IMR-90 (cell line): ENCODE measurements at regions not wholly inside any gene's neighbourhood (a gene's known extent, or its start where the extent isn't known, plus 50 kb on each side); places are given as distances from the start of the nearest gene placed in this dataset.

Experiments
- ATAC-seq: fragments of 200-7000 bp; cut with Tn5 transposase; 2 replicates; pipeline ENCODE4 v1.9.1; 2020; ENCODE audit warnings: low read depth, mild to moderate bottlenecking, moderate library complexity
- BruUV-seq: library from RNA; stranded (reverse); fragments of 400-500 nt; replicated peaks from 2 replicates; lab custom pipeline; 2021; lab: Mats Ljungman, UMichigan
- CTCF ChIA-PET: fragments of 300-600 bp; formaldehyde crosslinking; extraction: SDS; loops from one replicate; lab custom pipeline; 2021; ENCODE audit warnings: antibody characterized with exemption; lab: Yijun Ruan, JAX
- POLR2A ChIA-PET: fragments of 300-600 bp; sonication (Branson Sonifier 250); formaldehyde crosslinking; loops from one replicate; lab custom pipeline; 2022; ENCODE audit warnings: antibody characterized with exemption; ENCODE audit not compliant: unreplicated experiment; lab: Charles Lee
- DNase-seq: peaks from one replicate; pipeline ENCODE4 v3.0.0; 2013
- H2AFZ ChIP-seq: replicated peaks from 2 replicates; pipeline ENCODE3; 2013; ENCODE audit warnings: low read length, mild to moderate bottlenecking; ENCODE audit not compliant: poor library complexity
- H2AK5ac ChIP-seq: 2 replicates; pipeline ENCODE4 v1.6.1; 2013; ENCODE audit warnings: low read depth, low read length, inconsistent platforms
- H2AK9ac ChIP-seq: replicated peaks from 2 replicates; pipeline ENCODE3; 2013; ENCODE audit warnings: mild to moderate bottlenecking, low read depth, low read length, moderate library complexity; ENCODE audit not compliant: poor library complexity
- H2BK120ac ChIP-seq: 2 replicates; pipeline ENCODE4 v1.6.1; 2013; ENCODE audit warnings: low read depth, low read length, inconsistent platforms
- H2BK15ac ChIP-seq: 3 replicates; pipeline ENCODE4 v1.6.1; 2013; ENCODE audit warnings: low read depth, low read length, inconsistent platforms
- H2BK20ac ChIP-seq: 2 replicates; pipeline ENCODE4 v1.6.1; 2013; ENCODE audit warnings: low read depth, mild to moderate bottlenecking, inconsistent platforms, low read length, moderate library complexity
- H2BK5ac ChIP-seq: 2 replicates; pipeline ENCODE4 v1.6.1; 2013; ENCODE audit warnings: mild to moderate bottlenecking, low read depth, low read length, inconsistent platforms; ENCODE audit not compliant: poor library complexity, severe bottlenecking
- H3K14ac ChIP-seq: replicated peaks from 2 replicates; pipeline ENCODE4 v1.6.1; 2013; ENCODE audit warnings: low read depth, low read length, inconsistent platforms
- H3K18ac ChIP-seq: 2 replicates; pipeline ENCODE4 v1.6.1; 2013; ENCODE audit warnings: low read depth, low read length, control low read depth
- H3K23ac ChIP-seq: 2 replicates; pipeline ENCODE4 v1.6.1; 2013; ENCODE audit warnings: low read depth, low read length, inconsistent platforms
- H3K27ac ChIP-seq: 2 replicates; pipeline ENCODE4 v1.5.1; 2013; ENCODE audit warnings: mild to moderate bottlenecking, control low read depth, low read length; ENCODE audit not compliant: insufficient read depth
- H3K27me3 ChIP-seq: 2 replicates; pipeline ENCODE4 v1.6.1; 2013; ENCODE audit warnings: low read length; ENCODE audit not compliant: control insufficient read depth, insufficient read depth
- H3K36me3 ChIP-seq: 2 replicates; pipeline ENCODE4 v1.6.1; 2013; ENCODE audit warnings: low read length, mixed read lengths; ENCODE audit not compliant: control insufficient read depth, insufficient read depth
- H3K4ac ChIP-seq: 2 replicates; pipeline ENCODE4 v1.6.1; 2013; ENCODE audit warnings: low read depth, low read length, inconsistent platforms
- H3K4me1 ChIP-seq: 2 replicates; pipeline ENCODE4 v1.6.1; 2013; ENCODE audit warnings: low read length, mixed read lengths; ENCODE audit not compliant: control insufficient read depth, insufficient read depth
- H3K4me2 ChIP-seq: 2 replicates; pipeline ENCODE4 v1.6.1; 2013; ENCODE audit warnings: low read depth, mild to moderate bottlenecking, control low read depth, low read length, moderate library complexity
- H3K4me3 ChIP-seq: 2 replicates; pipeline ENCODE4 v1.5.1; 2013; ENCODE audit warnings: low read depth, mild to moderate bottlenecking, control low read depth, low read length, moderate library complexity; ENCODE audit not compliant: insufficient read depth
- H3K56ac ChIP-seq: 2 replicates; pipeline ENCODE4 v1.6.1; 2013; ENCODE audit warnings: low read length, inconsistent platforms; ENCODE audit not compliant: insufficient read depth; ENCODE audit errors: extremely low read depth
- H3K79me1 ChIP-seq, 2 experiments: 2 replicates each; pipeline ENCODE4 v1.6.1; 2013; ENCODE audit warnings: low read length in 2 of 2, inconsistent platforms in 1 of 2, low read depth in 1 of 2
- H3K9ac ChIP-seq: 2 replicates; pipeline ENCODE4 v1.6.1; 2013; ENCODE audit warnings: low read depth, low read length, control low read depth
- H3K9me1 ChIP-seq: 2 replicates; pipeline ENCODE4 v1.6.1; 2013; ENCODE audit warnings: low read length, inconsistent platforms; ENCODE audit not compliant: insufficient read depth
- H3K9me3 ChIP-seq: 2 replicates; pipeline ENCODE4 v1.6.1; 2013; ENCODE audit warnings: low read length; ENCODE audit not compliant: control insufficient read depth, insufficient read depth
- H4K20me1 ChIP-seq: 2 replicates; pipeline ENCODE4 v1.6.1; 2013; ENCODE audit warnings: low read length, inconsistent platforms; ENCODE audit not compliant: insufficient read depth
- H4K5ac ChIP-seq: 2 replicates; pipeline ENCODE4 v1.6.1; 2013; ENCODE audit warnings: mild to moderate bottlenecking, low read depth, low read length, control low read depth
- H4K8ac ChIP-seq, 2 experiments: 2 replicates each; pipeline ENCODE4 v1.6.1; 2013; ENCODE audit warnings: low read depth in 2 of 2, low read length in 2 of 2, control low read depth in 1 of 2, inconsistent platforms in 1 of 2
- H4K91ac ChIP-seq: 2 replicates; pipeline ENCODE4 v1.6.1; 2013; ENCODE audit warnings: low read depth, low read length, inconsistent platforms; ENCODE audit not compliant: insufficient read depth
- BHLHE40 ChIP-seq: fragments of 150-350 bp; IDR thresholded peaks from 2 replicates; pipeline ENCODE4 v1.6.1; 2016; ENCODE audit warnings: mild to moderate bottlenecking, low read depth, low read length
- CEBPB ChIP-seq: IDR thresholded peaks from 2 replicates; pipeline ENCODE4 v1.6.1; 2012; ENCODE audit warnings: low read depth, low read length, improper control_type of control experiment
- CHD1 ChIP-seq: IDR thresholded peaks from 2 replicates; pipeline ENCODE4 v1.6.1; 2012; ENCODE audit warnings: low read depth, low read length, improper control_type of control experiment
- CTCF ChIP-seq: conservative IDR thresholded peaks from 2 replicates; pipeline ENCODE4 v1.5.1; 2012; ENCODE audit warnings: mild to moderate bottlenecking, low read depth, low read length, improper control_type of control experiment
- FOS ChIP-seq: fragments of 150-350 bp; IDR thresholded peaks from 2 replicates; pipeline ENCODE4 v1.6.1; 2016; ENCODE audit warnings: low read depth, low read length
- MAFK ChIP-seq: IDR thresholded peaks from 2 replicates; pipeline ENCODE4 v1.6.1; 2012; ENCODE audit warnings: low read depth, low read length, improper control_type of control experiment
- MAZ ChIP-seq: IDR thresholded peaks from 2 replicates; pipeline ENCODE4 v1.6.1; 2012; ENCODE audit warnings: low read depth, mild to moderate bottlenecking, low read length, improper control_type of control experiment, moderate library complexity, borderline replicate concordance
- MXI1 ChIP-seq: IDR thresholded peaks from 2 replicates; pipeline ENCODE4 v1.6.1; 2012; ENCODE audit warnings: low read depth, mild to moderate bottlenecking, low read length, moderate library complexity, borderline replicate concordance
- NFE2L2 ChIP-seq: fragments of 150-350 bp; IDR thresholded peaks from 2 replicates; pipeline ENCODE4 v1.6.1; 2016; ENCODE audit warnings: low read depth, mild to moderate bottlenecking, low read length
- POLR2A ChIP-seq: IDR thresholded peaks from 2 replicates; pipeline ENCODE4 v1.6.1; 2012; ENCODE audit warnings: mild to moderate bottlenecking, low read depth, low read length
- RAD21 ChIP-seq: IDR thresholded peaks from 2 replicates; pipeline ENCODE4 v1.6.1; 2012; ENCODE audit warnings: low read length, improper control_type of control experiment
- RCOR1 ChIP-seq: IDR thresholded peaks from 2 replicates; pipeline ENCODE4 v1.6.1; 2012; ENCODE audit warnings: mild to moderate bottlenecking, low read length, improper control_type of control experiment; ENCODE audit not compliant: insufficient replicate concordance
- RFX5 ChIP-seq: IDR thresholded peaks from 2 replicates; pipeline ENCODE4 v1.8.0; 2012; ENCODE audit warnings: low read depth, mild to moderate bottlenecking, low read length, moderate library complexity
- SMC3 ChIP-seq: fragments of 150-350 bp; IDR thresholded peaks from 2 replicates; pipeline ENCODE4 v1.6.1; 2016; ENCODE audit warnings: low read depth, mild to moderate bottlenecking, antibody characterized with exemption, low read length, moderate library complexity
- USF2 ChIP-seq: fragments of 150-350 bp; IDR thresholded peaks from 2 replicates; pipeline ENCODE4 v1.6.1; 2017; ENCODE audit warnings: mild to moderate bottlenecking, antibody characterized with exemption, low read length, low read depth
- WGBS, 2 experiments: methylation state at CpG; one replicate each; pipeline versions ENCODE4 v1.1.5 to v1.1.7; 2013; ENCODE audit warnings: missing lambda C conversion rate in 2 of 2; ENCODE audit not compliant: insufficient read length in 1 of 2; ENCODE audit errors: extremely low coverage in 2 of 2; 5-methylcytosine and 5-hydroxymethylcytosine counted together
- dilution Hi-C: fragments of 300-500 bp; cut with HindIII; formaldehyde crosslinking; loops from one replicate; pipeline ENCODE4 v1.14.3; 2018; ENCODE audit warnings: low sequenced_read_pairs; ENCODE audit not compliant: unreplicated experiment
- in situ Hi-C: fragments of 300-500 bp; cut with MboI; formaldehyde crosslinking; loops from 3 replicates; pipeline ENCODE4 v1.14.3; 2019; ENCODE audit warnings: low sequenced_read_pairs, inconsistent platforms, mixed read lengths
- intact Hi-C: fragments of 100-400 bp; cut with micrococcal nuclease; formaldehyde crosslinking; loops from 2 replicates; pipeline ENCODE4 v1.10.0; 2022
- TF ChIP-seq, protein P1 (sequence below): fragments of 150-350 bp; IDR thresholded peaks from 2 replicates; pipeline ENCODE4 v1.6.1; 2016; ENCODE audit warnings: low read depth, mild to moderate bottlenecking, low read length, moderate library complexity, borderline replicate concordance

- Histone ChIP-seq H3K9ac (no peak overlapping the region), H3K36me3 (no peaks in the 10 kb centered on the region), H3K23ac (no peak overlapping the region), H4K20me1 (no peaks in the 10 kb centered on the region), H3K4me1 (peaks cover 5% of the 10 kb centered on the region), H2AK5ac (no peak overlapping the region), H3K56ac (no peak overlapping the region), H2BK15ac (no peak overlapping the region), H4K5ac (no peak overlapping the region), H3K79me1 (no peaks in the 10 kb centered on the region), H3K27me3 (peaks cover 10% of the 10 kb centered on the region), H3K4me3 (no peak overlapping the region), H3K27ac (no peak overlapping the region), H3K4ac (no peak overlapping the region), H3K14ac (no peak overlapping the region), H3K4me2 (no peak overlapping the region), H2BK120ac (no peak overlapping the region), H2AK9ac (no peak overlapping the region), H2AFZ (no peak overlapping the region), H3K9me1 (no peaks in the 10 kb centered on the region), H4K91ac (no peak overlapping the region), H2BK5ac (no peak overlapping the region), H4K8ac (no peak overlapping the region), H2BK20ac (no peak overlapping the region), H3K18ac (no peak overlapping the region), H3K9me3 (no peaks in the 10 kb centered on the region)
- intact Hi-C loops: no loop called here
- CTCF ChIA-PET: no interaction called here
- TF ChIP-seq CHD1 (no peak), RCOR1 (no peak), MAZ (no peak), CEBPB (no peak), MXI1 (no peak), SMC3 (no peak), RFX5 (no peak), CTCF (no peak), POLR2A (no peak), NFE2L2 (no peak), FOS (no peak), USF2 (no peak), BHLHE40 (no peak), MAFK (no peak), RAD21 (no peak)
- TF ChIP-seq, protein P1, sequence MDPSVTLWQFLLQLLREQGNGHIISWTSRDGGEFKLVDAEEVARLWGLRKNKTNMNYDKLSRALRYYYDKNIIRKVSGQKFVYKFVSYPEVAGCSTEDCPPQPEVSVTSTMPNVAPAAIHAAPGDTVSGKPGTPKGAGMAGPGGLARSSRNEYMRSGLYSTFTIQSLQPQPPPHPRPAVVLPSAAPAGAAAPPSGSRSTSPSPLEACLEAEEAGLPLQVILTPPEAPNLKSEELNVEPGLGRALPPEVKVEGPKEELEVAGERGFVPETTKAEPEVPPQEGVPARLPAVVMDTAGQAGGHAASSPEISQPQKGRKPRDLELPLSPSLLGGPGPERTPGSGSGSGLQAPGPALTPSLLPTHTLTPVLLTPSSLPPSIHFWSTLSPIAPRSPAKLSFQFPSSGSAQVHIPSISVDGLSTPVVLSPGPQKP: no peak
- ATAC-seq (no peak), DNase-seq (no peak)
- POLR2A ChIA-PET: no interaction called here
- dilution Hi-C loops: no loop called here
- 74% methylated on average over 13 of the region's 20 CpGs; no CpG with 5 or more reads in 1 of the 2 experiments for WGBS, 2 experiments
- in situ Hi-C loops: no loop called here
- no TSS peak for BruUV-seq
These were observed 111.0 kb upstream of the TNRC6C start for GRCh38 chr17:77847221-77848085.
